ENCODE measurements at regions not wholly inside any gene's neighbourhood (a gene's known extent, or its start where the extent isn't known, plus 50 kb on each side); places are given as distances from the start of the nearest gene placed in this dataset.

DNA sequence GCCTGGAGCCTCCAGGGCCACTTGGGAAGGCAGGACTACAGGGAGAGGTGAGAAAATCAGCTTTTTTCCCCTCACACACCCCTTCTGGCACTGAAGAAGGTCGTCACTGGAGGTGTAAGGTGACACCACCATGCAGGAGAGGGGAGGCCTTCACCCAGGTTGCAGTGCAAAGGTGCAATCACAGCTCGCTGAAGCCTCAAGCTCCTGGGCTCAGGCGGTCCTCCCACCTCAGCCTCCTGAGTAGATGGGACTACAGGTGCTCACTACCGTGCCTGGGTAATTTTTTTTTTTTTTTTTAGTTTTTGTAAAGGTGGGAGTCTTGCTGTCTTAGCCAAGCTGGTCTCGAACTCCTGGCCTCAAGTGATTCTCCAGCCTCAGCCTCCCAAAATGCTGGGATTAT is 93.6 kb downstream of the TNFAIP2 start (continued):
- TF ChIP-seq ASH2L (IDR thresholded peaks at IDR 0.05; ENCODE audit: low read length) (no peak), SP1 (IDR thresholded peaks at IDR 0.05; ENCODE audit: low read depth, low read length) (no peak), TAF1 (IDR thresholded peaks at IDR 0.05; ENCODE audit: low read depth, low read length) (no peak)
